T-cell (primary cell): ENCODE measurements at regions not wholly inside any gene's neighbourhood (a gene's known extent, or its start where the extent isn't known, plus 50 kb on each side); places are given as distances from the start of the nearest gene placed in this dataset.
"Not testable (repeated sequence)": the region's sequence is repeated elsewhere in the genome, so short reads cannot be mapped to it uniquely, and the experiment has no call there.

ENCODE experiments used
- ATAC-seq, 4 experiments: fragments of 200-7000 bp in 3 of 4; fragments of 150-1000 bp in 1 of 4; cut with Tn5 transposase; replicated peaks in 1 of 4; 1 replicate in 3 of 4; 2 replicates in 1 of 4; pipeline ENCODE4 v1.10.0; 2021; ENCODE audit warnings: moderate library complexity in 3 of 4, mild to moderate bottlenecking in 2 of 4, moderate number of reproducible peaks in 1 of 4
- CTCF ChIA-PET, 2 donors: fragments of 300-600 bp; sonication (Branson Sonifier 250); formaldehyde crosslinking; loops; one replicate each; lab custom pipeline; 2022; ENCODE audit warnings: antibody characterized with exemption in 2 of 2; lab: Charles Lee
- POLR2A ChIA-PET, 2 donors: fragments of 300-600 bp; sonication (Branson Sonifier 250); formaldehyde crosslinking; loops; one replicate each; lab custom pipeline; 2022; ENCODE audit warnings: antibody characterized with exemption in 2 of 2; lab: Charles Lee
- DNase-seq, 35 experiments: peaks; one replicate each; pipeline versions ENCODE4 v3.0.0 to v3.0.0-alpha.2; 2013 to 2023
- H3K27ac ChIP-seq: one replicate; pipeline ENCODE4 v1.5.1; 2013; ENCODE audit warnings: low read length
- H3K27me3 ChIP-seq, 2 experiments: replicated peaks in 1 of 2; 1 replicate in 1 of 2; 2 replicates in 1 of 2; pipeline versions ENCODE4 v1.6.1 to v1.7.0; 2013; ENCODE audit warnings: low read length in 1 of 2, mixed read lengths in 1 of 2; ENCODE audit not compliant: control insufficient read depth in 2 of 2, insufficient read depth in 2 of 2; ENCODE audit errors: extremely low read depth in 1 of 2
- H3K36me3 ChIP-seq, 2 donors: 1 replicate in 1 of 2; 2 replicates in 1 of 2; pipeline versions ENCODE4 v1.6.1 to v1.7.0; 2013; ENCODE audit warnings: low read length in 1 of 2; ENCODE audit not compliant: control insufficient read depth in 2 of 2, insufficient read depth in 1 of 2; ENCODE audit errors: extremely low read depth in 1 of 2
- H3K4me1 ChIP-seq, 2 experiments: 1 replicate in 1 of 2; 2 replicates in 1 of 2; pipeline versions ENCODE4 v1.6.1 to v1.7.0; 2013; ENCODE audit warnings: low read length in 2 of 2, mixed read lengths in 1 of 2; ENCODE audit not compliant: insufficient read depth in 2 of 2, control insufficient read depth in 1 of 2; ENCODE audit errors: extremely low read depth in 1 of 2
- H3K4me3 ChIP-seq, 2 donors: 1 replicate in 1 of 2; 2 replicates in 1 of 2; pipeline versions ENCODE4 v1.5.1 to v1.7.0; 2013; ENCODE audit warnings: mild to moderate bottlenecking in 2 of 2, low read length in 1 of 2, moderate library complexity in 1 of 2; ENCODE audit not compliant: control insufficient read depth in 1 of 2; ENCODE audit errors: extremely low read depth in 1 of 2
- H3K9me3 ChIP-seq: 2 replicates; pipeline ENCODE4 v1.7.0; 2013
- H3K27ac Mint-ChIP-seq, 2 donors: one replicate each; pipeline ENCODE4 v1.8.0; 2020 to 2021; ENCODE audit warnings: mild to moderate bottlenecking in 2 of 2, mixed read lengths in 2 of 2
- H3K27me3 Mint-ChIP-seq, 2 donors: one replicate each; pipeline ENCODE4 v1.8.0; 2021 to 2022; ENCODE audit warnings: mixed read lengths in 2 of 2
- H3K36me3 Mint-ChIP-seq: one replicate; pipeline ENCODE4 v1.8.0; 2021; ENCODE audit warnings: mixed read lengths
- H3K4me1 Mint-ChIP-seq, 3 donors: one replicate each; pipeline ENCODE4 v1.8.0; 2020 to 2022; ENCODE audit warnings: mixed read lengths in 3 of 3, mild to moderate bottlenecking in 1 of 3
- H3K4me3 Mint-ChIP-seq, 3 donors: one replicate each; pipeline ENCODE4 v1.8.0; 2020 to 2022; ENCODE audit warnings: mild to moderate bottlenecking in 3 of 3, mixed read lengths in 3 of 3, moderate library complexity in 3 of 3
- H3K9me3 Mint-ChIP-seq, 3 donors: one replicate each; pipeline ENCODE4 v1.8.0; 2020 to 2022; ENCODE audit warnings: mixed read lengths in 3 of 3
- WGBS: methylation state at CpG from one replicate; pipeline ENCODE4 v1.1.5; 2013; ENCODE audit warnings: missing lambda C conversion rate; ENCODE audit not compliant: insufficient coverage; 5-methylcytosine and 5-hydroxymethylcytosine counted together

DNA sequence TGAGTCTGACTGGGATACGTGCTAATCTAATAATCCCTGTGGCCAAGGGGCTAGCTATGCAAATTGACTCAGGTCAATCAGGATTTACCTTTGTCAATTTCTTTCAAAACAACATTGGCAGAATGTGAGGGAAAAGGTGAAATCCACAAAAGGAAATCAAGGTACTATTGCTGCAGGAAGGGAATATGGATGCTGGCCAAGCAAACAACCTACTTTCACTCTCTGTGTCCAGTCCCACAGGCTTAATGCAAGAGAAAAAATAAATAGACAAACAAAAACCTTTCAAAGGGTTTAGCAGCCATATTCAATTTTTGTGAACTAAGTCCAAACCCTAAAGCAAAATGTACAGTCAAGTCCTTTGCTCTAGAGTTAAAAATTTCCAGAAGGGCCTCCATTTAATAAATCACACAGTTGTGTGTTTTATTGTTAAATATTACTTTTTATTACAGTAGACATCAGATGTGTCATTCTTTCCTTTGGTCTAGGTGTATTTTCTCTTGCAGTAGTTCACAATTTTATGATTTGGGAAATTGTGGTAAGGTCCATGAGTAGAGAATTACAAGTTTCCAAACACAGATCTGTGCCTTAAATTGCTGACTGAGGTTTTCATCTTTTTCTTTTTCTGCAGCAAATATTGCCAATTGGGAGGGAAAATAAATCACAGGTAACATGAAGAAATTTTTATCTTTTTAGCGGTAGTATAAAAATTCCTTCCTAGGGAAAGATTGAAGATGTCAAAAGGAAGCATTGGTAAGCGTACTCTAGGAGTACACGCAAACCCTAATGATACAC lies 309.1 kb downstream of the DMAC1 start:
- Mint-ChIP-seq H3K9me3 (peaks cover 0 to under 1% (median 0%) of the 10 kb centered on the region in 3 donors), H3K36me3 (no peaks in the 10 kb centered on the region), H3K27ac (no peak overlapping the region), H3K27me3 (peaks cover 1 to 3% of the 10 kb centered on the region in 2 donors), H3K4me1 (no peaks in the 10 kb centered on the region), H3K4me3 (no peak overlapping the region)
- H3K27me3 ChIP-seq: peaks cover 0 to 3% of the 10 kb centered on the region in 2 experiments
- H3K36me3 ChIP-seq: no peaks in the 10 kb centered on the region
- H3K4me3 ChIP-seq: no peak overlapping the region
- WGBS: no CpG with 5 or more reads among the region's 4 CpGs
- no peaks in the 10 kb centered on the region for H3K4me1 ChIP-seq
- no peak for DNase-seq
- CTCF ChIA-PET: no interaction called here
- no peaks in the 10 kb centered on the region for H3K9me3 ChIP-seq
- POLR2A ChIA-PET: no interaction called here
- H3K27ac ChIP-seq: no peak overlapping the region
- ATAC-seq: no peak

DNA sequence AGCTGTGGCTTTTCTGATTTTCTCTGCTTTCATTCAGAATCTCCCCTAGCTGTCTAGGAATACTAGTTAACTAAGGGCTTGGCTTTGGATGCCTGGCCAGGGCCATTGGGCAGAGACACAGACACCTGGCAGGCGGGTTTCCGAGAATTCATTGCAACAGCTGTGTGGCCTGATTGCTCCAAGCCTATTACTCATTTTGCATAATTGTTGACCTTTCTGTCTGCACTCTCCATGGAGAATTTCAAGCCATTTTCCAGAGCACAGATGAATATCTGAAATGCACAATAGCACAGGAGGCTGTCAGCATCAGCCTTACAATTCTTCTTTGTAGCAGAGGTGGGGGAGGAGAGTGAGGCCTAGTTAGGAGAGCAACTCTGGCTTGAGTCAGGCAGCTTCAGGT lies 310.5 kb downstream of the DMAC1 start:
- H3K36me3 ChIP-seq: no peaks in the 10 kb centered on the region
- no peak overlapping the region for H3K4me3 Mint-ChIP-seq
- DNase-seq: no peak
- no peak overlapping the region for H3K27ac ChIP-seq
- H3K4me1 ChIP-seq: no peaks in the 10 kb centered on the region
- CTCF ChIA-PET: no interaction called here
- H3K27me3 ChIP-seq: peaks cover 0 to 3% of the 10 kb centered on the region in 2 experiments
- no peaks in the 10 kb centered on the region for H3K4me1 Mint-ChIP-seq
- 91% methylated on average over 2 of the region's 2 CpGs for WGBS
- H3K4me3 ChIP-seq: no peak overlapping the region
- no peaks in the 10 kb centered on the region for H3K36me3 Mint-ChIP-seq
- no peak overlapping the region for H3K27ac Mint-ChIP-seq
- POLR2A ChIA-PET: no interaction called here
- no peaks in the 10 kb centered on the region for H3K9me3 Mint-ChIP-seq
- H3K9me3 ChIP-seq: no peaks in the 10 kb centered on the region
- ATAC-seq: no peak
- H3K27me3 Mint-ChIP-seq: peaks cover 1 to 3% of the 10 kb centered on the region in 2 donors

DNA sequence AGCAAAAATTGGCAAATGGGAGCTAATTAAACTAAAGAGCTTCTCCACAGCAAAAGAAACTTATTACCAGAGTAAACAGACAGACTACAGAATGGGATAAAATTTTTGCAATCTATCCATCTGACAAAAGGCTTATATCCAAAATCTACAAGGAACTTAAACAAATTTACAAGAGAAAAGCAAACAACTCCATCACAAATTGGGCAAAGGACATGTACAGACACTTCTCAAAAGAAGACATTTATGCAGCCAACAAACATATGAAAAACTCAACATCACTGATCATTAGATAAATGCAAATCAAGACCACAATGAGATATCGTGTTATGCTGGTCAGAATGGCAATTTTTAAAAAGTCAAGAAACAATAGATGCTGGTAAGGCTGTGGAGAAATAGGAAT lies 315.6 kb downstream of the DMAC1 start:
- no CpG with 5 or more reads among the region's 1 CpG for WGBS
- H3K36me3 Mint-ChIP-seq: not testable (repeated sequence)

DNA sequence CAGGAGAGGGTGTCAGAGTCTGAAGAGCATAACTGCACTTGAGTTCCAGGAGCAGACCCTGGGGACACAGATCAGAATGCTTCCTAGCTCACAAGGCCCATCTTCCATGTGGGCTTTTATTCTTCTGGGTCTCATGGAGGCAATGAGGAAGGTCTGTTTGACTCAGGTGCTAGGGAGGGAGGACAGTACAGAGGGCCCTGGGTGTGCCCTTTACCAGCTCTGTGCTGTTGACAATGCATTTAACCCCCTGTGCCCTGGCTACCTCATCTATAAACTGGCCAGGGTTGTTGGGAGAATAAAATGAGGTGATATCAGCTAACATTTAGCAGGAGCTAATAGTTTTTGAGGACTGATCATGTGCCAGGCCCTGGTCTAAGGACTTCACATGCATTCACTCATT lies 318.0 kb downstream of the DMAC1 start:
- H3K9me3 ChIP-seq: no peaks in the 10 kb centered on the region
- DNase-seq (no peak), ATAC-seq (no peak)
- H3K27ac ChIP-seq: no peak overlapping the region
- H3K27ac Mint-ChIP-seq: no peak overlapping the region
- ChIA-PET POLR2A (interaction anchor here in 1 of 2 donors (0.7 kb wide), 1 partner anchor 17 kb away, joined by 3 read pairs; no protein-coding TSS in a partner anchor), CTCF (no interaction called here)
- H3K36me3 ChIP-seq: no peaks in the 10 kb centered on the region
- H3K4me3 ChIP-seq: no peak overlapping the region
- no peaks in the 10 kb centered on the region for H3K9me3 Mint-ChIP-seq
- H3K27me3 ChIP-seq: no peaks in the 10 kb centered on the region
- no peak overlapping the region for H3K4me3 Mint-ChIP-seq
- no peaks in the 10 kb centered on the region for H3K36me3 Mint-ChIP-seq
- H3K4me1 ChIP-seq: no peaks in the 10 kb centered on the region
- no peaks in the 10 kb centered on the region for H3K4me1 Mint-ChIP-seq
- H3K27me3 Mint-ChIP-seq: peaks cover 3 to 5% of the 10 kb centered on the region in 2 donors

More for the DNA sequence above, 315.6 kb downstream of the DMAC1 start:
- H3K9me3 Mint-ChIP-seq, H3K36me3 ChIP-seq, DNase-seq, H3K9me3 ChIP-seq, H3K27ac ChIP-seq, H3K27me3 ChIP-seq, H3K4me3 ChIP-seq, H3K4me1 Mint-ChIP-seq, ATAC-seq, H3K4me3 Mint-ChIP-seq, H3K4me1 ChIP-seq, H3K27ac Mint-ChIP-seq, CTCF ChIA-PET, H3K27me3 Mint-ChIP-seq: not testable (repeated sequence)
- POLR2A ChIA-PET: interaction anchor here in 1 of 2 donors (0.7 kb wide), 1 partner anchor 400 kb away, joined by 5 read pairs; no protein-coding TSS in a partner anchor

DNA sequence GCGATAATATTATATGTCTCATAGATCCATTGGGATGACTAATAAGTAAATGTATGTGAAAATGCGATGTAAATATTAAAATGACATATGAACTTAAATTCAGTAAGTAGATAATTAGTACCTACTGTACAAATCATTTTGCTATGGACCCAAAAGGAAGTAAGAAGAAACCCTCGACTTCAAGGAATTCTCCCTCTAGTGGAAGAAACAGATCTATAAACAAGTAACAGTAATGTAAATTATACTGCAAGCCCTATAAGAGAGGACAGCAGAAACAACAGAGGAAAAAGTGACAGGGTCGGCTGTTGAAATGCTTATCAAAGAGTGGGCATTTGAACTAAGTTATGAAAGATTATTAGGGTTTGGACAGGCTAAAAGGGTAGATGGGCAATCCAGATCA lies 320.3 kb downstream of the DMAC1 start:
- ChIA-PET CTCF (interaction anchor here in 1 of 2 donors (0.5 kb wide), 1 partner anchor 1495 kb away, joined by 3 read pairs; no protein-coding TSS in a partner anchor), POLR2A (no interaction called here)
- no peak for DNase-seq
- Mint-ChIP-seq H3K4me3 (no peak overlapping the region), H3K36me3 (no peaks in the 10 kb centered on the region), H3K27ac (no peak overlapping the region), H3K27me3 (peaks cover 3 to 5% of the 10 kb centered on the region in 2 donors), H3K4me1 (no peaks in the 10 kb centered on the region), H3K9me3 (no peaks in the 10 kb centered on the region)
- H3K36me3 ChIP-seq: no peaks in the 10 kb centered on the region
- WGBS: 86% methylated on average over 1 of the region's 4 CpGs
- no peaks in the 10 kb centered on the region for H3K4me1 ChIP-seq
- no peak overlapping the region for H3K4me3 ChIP-seq
- no peaks in the 10 kb centered on the region for H3K27me3 ChIP-seq
- no peak for ATAC-seq
- no peak overlapping the region for H3K27ac ChIP-seq
- H3K9me3 ChIP-seq: no peaks in the 10 kb centered on the region

DNA sequence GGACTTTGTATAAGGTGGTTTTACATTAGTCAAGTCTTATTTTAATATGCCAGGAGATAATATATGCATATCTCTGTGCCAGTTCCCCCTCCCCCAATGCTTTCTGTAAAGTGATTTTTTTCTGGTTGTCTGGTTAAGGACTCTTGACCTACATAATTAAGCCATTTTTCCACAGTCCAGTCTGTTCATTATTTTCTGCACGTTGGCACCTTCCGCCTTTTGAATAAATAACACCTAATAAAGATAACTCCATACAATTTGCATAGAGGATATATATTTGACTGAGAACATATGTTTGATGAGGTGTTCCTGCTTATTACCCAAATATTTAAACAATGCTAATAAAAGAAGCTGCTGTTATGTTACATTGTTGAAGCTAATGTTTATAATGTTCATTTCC lies 320.9 kb downstream of the DMAC1 start:
- WGBS: no CpG with 5 or more reads among the region's 2 CpGs
- POLR2A ChIA-PET: no interaction called here
- H3K36me3 Mint-ChIP-seq: no peaks in the 10 kb centered on the region
- H3K4me1 Mint-ChIP-seq: no peaks in the 10 kb centered on the region
- DNase-seq (no peak), ATAC-seq (no peak)
- no peak overlapping the region for H3K27ac Mint-ChIP-seq
- no peaks in the 10 kb centered on the region for H3K9me3 ChIP-seq
- peaks cover 5 to 7% of the 10 kb centered on the region in 2 donors for H3K27me3 Mint-ChIP-seq
- no peaks in the 10 kb centered on the region for H3K27me3 ChIP-seq
- H3K4me1 ChIP-seq: no peaks in the 10 kb centered on the region
- CTCF ChIA-PET: interaction anchor here in 1 of 2 donors (0.5 kb wide), 1 partner anchor 1495 kb away, joined by 3 read pairs; no protein-coding TSS in a partner anchor
- H3K4me3 ChIP-seq: no peak overlapping the region
- H3K9me3 Mint-ChIP-seq: no peaks in the 10 kb centered on the region
- no peak overlapping the region for H3K27ac ChIP-seq
- H3K36me3 ChIP-seq: no peaks in the 10 kb centered on the region
- H3K4me3 Mint-ChIP-seq: no peak overlapping the region
